Kidney (tissue), 13 donors: ENCODE measurements at regions not wholly inside any gene's neighbourhood (a gene's known extent, or its start where the extent isn't known, plus 50 kb on each side); places are given as distances from the start of the nearest gene placed in this dataset.

Experiments
- DNase-seq, 5 donors: peaks; one replicate each; pipeline ENCODE4 v3.0.0-alpha.2; 2013 to 2020
- FAIRE-seq: peaks from 2 replicates; lab custom pipeline; 2012; peaks lifted over from hg19 to GRCh38; lab: Jason Lieb, UNC
- H3K27ac ChIP-seq, 2 donors: one replicate each; pipeline ENCODE4 v1.7.0; 2013; ENCODE audit warnings: low read depth in 2 of 2, low read length in 2 of 2, inconsistent platforms in 1 of 2
- H3K27me3 ChIP-seq: one replicate; pipeline ENCODE4 v1.7.1; 2013; ENCODE audit warnings: low read length, inconsistent platforms; ENCODE audit not compliant: control insufficient read depth, insufficient read depth
- H3K36me3 ChIP-seq, 3 donors: one replicate each; pipeline versions ENCODE4 v1.7.0 to v1.7.1; 2013; ENCODE audit warnings: low read length in 3 of 3, control low read depth in 1 of 3, inconsistent platforms in 1 of 3; ENCODE audit not compliant: insufficient read depth in 3 of 3, control insufficient read depth in 2 of 3
- H3K4me1 ChIP-seq, 3 donors: one replicate each; pipeline versions ENCODE4 v1.7.0 to v1.7.1; 2013; ENCODE audit warnings: low read length in 3 of 3, inconsistent platforms in 1 of 3, low read depth in 1 of 3; ENCODE audit not compliant: control insufficient read depth in 2 of 3, insufficient read depth in 2 of 3
- H3K4me3 ChIP-seq, 3 donors: one replicate each; pipeline versions ENCODE4 v1.7.0 to v1.8.1; 2013; ENCODE audit warnings: low read length in 3 of 3, control low read depth in 1 of 3, inconsistent platforms in 1 of 3
- H3K9ac ChIP-seq, 3 donors: one replicate each; pipeline versions ENCODE4 v1.7.0 to v1.7.1; 2013; ENCODE audit warnings: low read length in 3 of 3, control low read depth in 1 of 3, inconsistent platforms in 1 of 3
- H3K9me3 ChIP-seq, 3 donors: one replicate each; pipeline versions ENCODE4 v1.7.0 to v1.7.1; 2013; ENCODE audit warnings: low read length in 3 of 3, control low read depth in 1 of 3, inconsistent platforms in 1 of 3; ENCODE audit not compliant: control insufficient read depth in 2 of 3, insufficient read depth in 1 of 3
- CTCF ChIP-seq: IDR thresholded peaks from 3 replicates; pipeline ENCODE4 v1.5.1; 2012; ENCODE audit warnings: mild to moderate bottlenecking, moderate library complexity, borderline replicate concordance; ENCODE audit not compliant: insufficient read depth; ENCODE audit errors: extremely low read depth
- intact Hi-C: fragments of 100-400 bp; cut with DNase I; formaldehyde crosslinking; loops from one replicate; pipeline ENCODE4 v1.11.1; 2022
- donor health status: control.
- donor health status: control.
- donor health status: control.
- donor health status: control.
- donor health status: control.
- donor health status: DM: yes; HTN: yes; CAD: no.
- donor health status: Normal renal cell carcinoma (clear cell type).

GRCh38 chr12:98037401-98038140 is 477.8 kb upstream of the TMPO start:
- no peaks in the 10 kb centered on the region for H3K36me3 ChIP-seq
- H3K9me3 ChIP-seq: no peaks in the 10 kb centered on the region
- H3K27me3 ChIP-seq: no peaks in the 10 kb centered on the region
- TF ChIP-seq CTCF: no peak
- no peaks in the 10 kb centered on the region for H3K4me1 ChIP-seq
- H3K9ac ChIP-seq: no peak overlapping the region
- intact Hi-C loops: no loop called here
- H3K4me3 ChIP-seq: no peak overlapping the region
- DNase-seq: no peak
- H3K27ac ChIP-seq: no peak overlapping the region
- FAIRE-seq: no peak

GRCh38 chr12:98042668-98043067 is 472.7 kb upstream of the TMPO start:
- Histone ChIP-seq H3K9me3 (no peaks in the 10 kb centered on the region), H3K9ac (no peak overlapping the region), H3K36me3 (no peaks in the 10 kb centered on the region), H3K27ac (no peak overlapping the region), H3K4me1 (no peaks in the 10 kb centered on the region), H3K4me3 (no peak overlapping the region), H3K27me3 (no peaks in the 10 kb centered on the region)
- no peak for FAIRE-seq
- intact Hi-C loops: no loop called here
- TF ChIP-seq CTCF: no peak
- DNase-seq: no peak

GRCh38 chr12:98045395-98045794 is 470.0 kb upstream of the TMPO start:
- H3K9me3 ChIP-seq: no peaks in the 10 kb centered on the region
- no peak overlapping the region for H3K27ac ChIP-seq
- FAIRE-seq (no peak), DNase-seq (no peak)
- no peaks in the 10 kb centered on the region for H3K27me3 ChIP-seq
- H3K9ac ChIP-seq: no peak overlapping the region
- H3K4me1 ChIP-seq: no peaks in the 10 kb centered on the region
- no peak for TF ChIP-seq CTCF
- H3K4me3 ChIP-seq: no peak overlapping the region
- intact Hi-C loops: no loop called here
- no peaks in the 10 kb centered on the region for H3K36me3 ChIP-seq

GRCh38 chr12:98048326-98048725 is 467.1 kb upstream of the TMPO start:
- FAIRE-seq (no peak), DNase-seq (no peak)
- Histone ChIP-seq H3K9ac (no peak overlapping the region), H3K4me3 (no peak overlapping the region), H3K27me3 (no peaks in the 10 kb centered on the region), H3K4me1 (no peaks in the 10 kb centered on the region), H3K27ac (no peak overlapping the region), H3K36me3 (no peaks in the 10 kb centered on the region), H3K9me3 (no peaks in the 10 kb centered on the region)
- intact Hi-C loops: no loop called here
- no peak for TF ChIP-seq CTCF
